ENCODE measurements at regions not wholly inside any gene's neighbourhood (a gene's known extent, or its start where the extent isn't known, plus 50 kb on each side); places are given as distances from the start of the nearest gene placed in this dataset.

GRCh38 chr9:107784235-107784958 lies 294.8 kb upstream of the KLF4 start:
- TF ChIP-seq POLR2A (IDR thresholded peaks at IDR 0.05) (no peak), CTCF (IDR thresholded peaks at IDR 0.05) (no peak)
